Chondrocyte (in vitro differentiated cells): ENCODE measurements at regions not wholly inside any gene's neighbourhood (a gene's known extent, or its start where the extent isn't known, plus 50 kb on each side); places are given as distances from the start of the nearest gene placed in this dataset.

Experiments
- DNase-seq: peaks from one replicate; pipeline ENCODE4 v3.0.0; 2021; ENCODE audit warnings: mixed read lengths, low spot score
- H3K27ac Mint-ChIP-seq: one replicate; pipeline ENCODE4 v1.8.0; 2021; ENCODE audit warnings: mild to moderate bottlenecking, moderate library complexity, mixed read lengths; ENCODE audit not compliant: unreplicated experiment
- H3K27me3 Mint-ChIP-seq: 2 replicates; pipeline ENCODE4 v1.8.0; 2021; ENCODE audit warnings: low read depth, mixed read lengths
- H3K36me3 Mint-ChIP-seq: 2 replicates; pipeline ENCODE4 v1.8.0; 2021; ENCODE audit warnings: low read depth, mixed read lengths
- H3K4me1 Mint-ChIP-seq: 2 replicates; pipeline ENCODE4 v1.8.0; 2021; ENCODE audit warnings: low read depth, mild to moderate bottlenecking, mixed read lengths
- H3K4me3 Mint-ChIP-seq: one replicate; pipeline ENCODE4 v1.8.0; 2021; ENCODE audit warnings: mild to moderate bottlenecking, moderate library complexity, mixed read lengths; ENCODE audit not compliant: unreplicated experiment
- H3K9me3 Mint-ChIP-seq: 2 replicates; pipeline ENCODE4 v1.8.0; 2021; ENCODE audit warnings: low read depth, mixed read lengths
- TF ChIP-seq, protein P1 (sequence below): fragments of 200-600 bp; sonication (generic); IDR thresholded peaks from 2 replicates; pipeline ENCODE4 v1.5.0; 2021; ENCODE audit warnings: antibody characterized with exemption, mild to moderate bottlenecking, moderate library complexity

DNA sequence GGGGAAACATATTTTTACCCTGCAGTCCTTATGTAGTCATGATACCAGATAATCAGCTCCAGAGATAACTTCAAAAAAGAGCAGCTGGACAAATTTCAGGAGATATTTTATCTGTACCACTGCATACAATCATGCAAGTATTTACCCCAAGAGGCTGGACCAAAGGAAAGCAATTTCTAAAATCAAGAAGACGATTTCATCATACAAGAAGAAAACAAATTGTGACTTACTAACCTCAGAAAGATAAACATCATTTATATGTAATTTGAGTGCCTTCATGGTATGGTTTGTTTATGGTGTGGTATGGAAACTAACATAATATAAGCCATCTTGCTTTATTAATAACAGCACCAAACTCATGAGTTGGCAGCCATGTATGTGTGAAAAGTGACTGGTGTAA is 603.6 kb downstream of the PSAT1 start:
- Mint-ChIP-seq H3K4me3 (no peak overlapping the region), H3K4me1 (peaks cover 9% of the 10 kb centered on the region)
- no peak for DNase-seq

DNA sequence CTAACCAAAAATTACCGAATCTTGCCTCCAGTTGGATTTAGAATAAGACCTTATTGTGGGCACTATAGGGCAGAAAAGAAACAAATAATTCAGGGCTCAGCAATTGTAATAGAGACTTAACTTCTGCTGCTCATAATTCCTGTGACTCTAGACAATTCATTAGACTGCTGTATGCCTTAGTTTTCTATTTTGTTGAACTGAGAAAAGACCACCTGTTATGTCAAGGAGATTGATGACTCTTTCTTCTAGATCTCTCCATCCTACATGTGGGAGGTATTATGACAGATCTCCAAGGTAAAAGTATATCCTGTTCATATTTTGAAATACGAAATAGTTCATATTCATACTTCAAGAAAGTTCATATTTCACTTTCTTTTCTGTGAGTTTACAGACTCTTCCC is 605.1 kb downstream of the PSAT1 start:
- H3K27ac Mint-ChIP-seq: no peak overlapping the region
- TF ChIP-seq, protein P1, sequence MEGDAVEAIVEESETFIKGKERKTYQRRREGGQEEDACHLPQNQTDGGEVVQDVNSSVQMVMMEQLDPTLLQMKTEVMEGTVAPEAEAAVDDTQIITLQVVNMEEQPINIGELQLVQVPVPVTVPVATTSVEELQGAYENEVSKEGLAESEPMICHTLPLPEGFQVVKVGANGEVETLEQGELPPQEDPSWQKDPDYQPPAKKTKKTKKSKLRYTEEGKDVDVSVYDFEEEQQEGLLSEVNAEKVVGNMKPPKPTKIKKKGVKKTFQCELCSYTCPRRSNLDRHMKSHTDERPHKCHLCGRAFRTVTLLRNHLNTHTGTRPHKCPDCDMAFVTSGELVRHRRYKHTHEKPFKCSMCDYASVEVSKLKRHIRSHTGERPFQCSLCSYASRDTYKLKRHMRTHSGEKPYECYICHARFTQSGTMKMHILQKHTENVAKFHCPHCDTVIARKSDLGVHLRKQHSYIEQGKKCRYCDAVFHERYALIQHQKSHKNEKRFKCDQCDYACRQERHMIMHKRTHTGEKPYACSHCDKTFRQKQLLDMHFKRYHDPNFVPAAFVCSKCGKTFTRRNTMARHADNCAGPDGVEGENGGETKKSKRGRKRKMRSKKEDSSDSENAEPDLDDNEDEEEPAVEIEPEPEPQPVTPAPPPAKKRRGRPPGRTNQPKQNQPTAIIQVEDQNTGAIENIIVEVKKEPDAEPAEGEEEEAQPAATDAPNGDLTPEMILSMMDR: no peak

More for the DNA sequence above, 603.6 kb downstream of the PSAT1 start:
- Mint-ChIP-seq H3K36me3 (no peaks in the 10 kb centered on the region), H3K9me3 (no peaks in the 10 kb centered on the region), H3K27ac (no peak overlapping the region), H3K27me3 (no peaks in the 10 kb centered on the region)
- TF ChIP-seq, protein P1: no peak

DNA sequence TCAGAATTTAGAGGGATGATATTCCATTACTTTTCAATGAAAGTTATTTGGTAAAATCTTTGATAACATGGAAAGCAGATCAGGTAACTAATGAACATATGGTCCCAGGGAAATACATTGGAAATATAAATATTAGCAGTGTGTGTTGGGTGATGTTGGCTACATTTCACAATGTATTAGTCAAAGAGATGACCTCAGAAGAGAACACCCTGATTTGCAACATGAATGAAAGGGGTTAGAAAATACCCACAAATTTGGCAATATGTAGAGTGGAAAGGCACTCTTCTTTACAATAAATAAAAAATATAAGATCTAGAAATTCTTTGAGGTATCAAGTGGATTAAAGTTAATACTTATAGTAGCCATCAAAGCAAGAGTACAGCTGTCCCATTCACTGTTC is 606.7 kb downstream of the PSAT1 start:
- H3K27me3 Mint-ChIP-seq: no peaks in the 10 kb centered on the region
- DNase-seq: no peak
- no peak overlapping the region for H3K4me3 Mint-ChIP-seq
- peaks cover 1% of the 10 kb centered on the region for H3K36me3 Mint-ChIP-seq
- H3K4me1 Mint-ChIP-seq: peaks cover 2% of the 10 kb centered on the region
- TF ChIP-seq, protein P1: no peak
- no peak overlapping the region for H3K27ac Mint-ChIP-seq
- peaks cover 2% of the 10 kb centered on the region for H3K9me3 Mint-ChIP-seq

More for the DNA sequence above, 605.1 kb downstream of the PSAT1 start:
- Mint-ChIP-seq H3K27me3 (no peaks in the 10 kb centered on the region), H3K36me3 (no peaks in the 10 kb centered on the region), H3K9me3 (no peaks in the 10 kb centered on the region), H3K4me3 (no peak overlapping the region), H3K4me1 (peaks cover 9% of the 10 kb centered on the region)
- DNase-seq: no peak

DNA sequence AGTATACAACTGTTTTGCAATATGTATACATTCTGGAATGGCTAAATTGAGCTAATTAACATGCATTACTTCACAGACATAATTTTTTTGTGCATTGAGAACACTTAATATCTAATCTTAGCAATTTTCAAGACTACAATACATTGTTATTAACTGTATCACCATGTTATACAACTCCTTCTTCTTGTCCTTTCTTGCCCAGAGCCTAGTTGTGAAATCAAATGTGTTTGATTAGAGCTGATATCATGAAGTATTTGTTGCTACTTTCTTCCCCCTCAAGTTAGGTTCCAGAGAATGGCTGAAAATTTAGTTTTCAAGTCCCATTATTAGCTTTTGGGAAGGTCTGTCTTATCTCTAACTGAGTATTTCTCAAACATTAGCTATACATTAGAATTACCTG is 607.8 kb downstream of the PSAT1 start:
- TF ChIP-seq, protein P1: no peak
- Mint-ChIP-seq H3K36me3 (peaks cover 3% of the 10 kb centered on the region), H3K4me3 (no peak overlapping the region), H3K4me1 (peaks cover 5% of the 10 kb centered on the region), H3K27me3 (no peaks in the 10 kb centered on the region), H3K27ac (no peak overlapping the region), H3K9me3 (peaks cover 6% of the 10 kb centered on the region)
- DNase-seq: no peak

DNA sequence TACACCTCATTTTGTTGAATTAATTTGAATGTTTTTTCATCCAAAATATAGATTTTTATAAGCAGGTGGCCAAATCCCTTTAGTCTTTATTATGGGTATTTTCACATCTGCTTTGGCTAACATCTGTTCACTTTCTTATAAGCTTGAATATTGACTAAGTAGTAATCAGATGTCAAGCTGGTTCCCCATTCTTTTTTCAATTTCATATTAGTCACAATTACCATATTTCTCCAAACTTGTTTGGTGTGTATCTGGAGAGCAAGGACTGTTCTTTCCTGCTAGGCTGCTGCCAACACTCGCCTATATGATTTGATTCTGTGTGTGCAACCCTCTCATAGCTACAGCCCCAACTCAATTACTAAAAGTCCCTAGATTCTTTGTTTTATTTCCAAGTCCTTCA is 608.5 kb downstream of the PSAT1 start:
- TF ChIP-seq, protein P1: no peak
- Mint-ChIP-seq H3K4me1 (peaks cover 12% of the 10 kb centered on the region), H3K27me3 (no peaks in the 10 kb centered on the region), H3K9me3 (peaks cover 12% of the 10 kb centered on the region), H3K4me3 (no peak overlapping the region), H3K27ac (no peak overlapping the region), H3K36me3 (peaks cover 3% of the 10 kb centered on the region)
- DNase-seq: no peak
